ENCODE measurements at regions not wholly inside any gene's neighbourhood (a gene's known extent, or its start where the extent isn't known, plus 50 kb on each side); places are given as distances from the start of the nearest gene placed in this dataset.
"Not testable (repeated sequence)": the region's sequence is repeated elsewhere in the genome, so short reads cannot be mapped to it uniquely, and the experiment has no call there.

- no peak overlapping the region for H3K27ac ChIP-seq
- no peak for TF ChIP-seq Cebpa-rat (IDR thresholded peaks at IDR 0.05)
Observed at GRCh38 chr10:108336836-108337235, 1172.3 kb upstream of the SORCS1 start.

DNA sequence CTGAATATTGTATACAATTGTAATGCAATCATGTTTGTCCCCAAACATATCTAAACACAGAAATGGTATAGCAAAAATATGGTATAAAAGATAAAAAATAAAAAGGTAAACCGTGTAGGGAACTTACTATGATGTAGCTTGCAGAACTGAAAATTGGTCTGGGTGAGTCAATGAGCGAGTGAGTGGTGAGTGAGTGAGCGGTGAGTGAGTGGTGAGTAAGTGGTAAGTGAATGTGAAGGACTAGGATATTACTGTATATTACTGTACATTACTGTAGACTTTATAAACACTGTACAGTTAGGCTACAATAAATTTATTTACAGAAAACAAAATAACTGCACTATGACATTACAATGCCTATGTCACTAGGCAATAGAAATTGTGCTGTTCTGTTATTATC is 1163.2 kb upstream of the SORCS1 start:
- H3K36me3 ChIP-seq: no peaks in the 10 kb centered on the region
- no peaks in the 10 kb centered on the region for H3K4me1 ChIP-seq
- H3K27ac ChIP-seq: no peak overlapping the region
- H3K4me3 ChIP-seq: no peak overlapping the region
- no peaks in the 10 kb centered on the region for H3K27me3 ChIP-seq
- no peaks in the 10 kb centered on the region for H4K20me1 ChIP-seq
- no peak overlapping the region for H3K4me2 ChIP-seq
- H3K9ac ChIP-seq: no peak overlapping the region
- no peaks in the 10 kb centered on the region for H3K9me3 ChIP-seq
- TF ChIP-seq Cebpa-rat (IDR thresholded peaks at IDR 0.05): no peak

More at GRCh38 chr10:108336836-108337235, 1172.3 kb upstream of the SORCS1 start:
- Histone ChIP-seq H3K36me3 (no peaks in the 10 kb centered on the region), H3K4me1 (no peaks in the 10 kb centered on the region), H3K9ac (no peak overlapping the region), H3K27me3 (no peaks in the 10 kb centered on the region), H3K4me3 (no peak overlapping the region), H4K20me1 (no peaks in the 10 kb centered on the region), H3K4me2 (no peak overlapping the region), H3K9me3 (no peaks in the 10 kb centered on the region)

- H4K20me1 ChIP-seq: no peaks in the 10 kb centered on the region
- no peak overlapping the region for H3K27ac ChIP-seq
- no peak overlapping the region for H3K9ac ChIP-seq
- no peaks in the 10 kb centered on the region for H3K27me3 ChIP-seq
- H3K4me2 ChIP-seq: no peak overlapping the region
- TF ChIP-seq Cebpa-rat (IDR thresholded peaks at IDR 0.05): no peak
- no peak overlapping the region for H3K4me3 ChIP-seq
- no peaks in the 10 kb centered on the region for H3K36me3 ChIP-seq
- no peaks in the 10 kb centered on the region for H3K4me1 ChIP-seq
- H3K9me3 ChIP-seq: no peaks in the 10 kb centered on the region
Observed at GRCh38 chr10:108323274-108323798, 1158.8 kb upstream of the SORCS1 start.

GRCh38 chr10:108319434-108320222 is 1155.1 kb upstream of the SORCS1 start:
- no peaks in the 10 kb centered on the region for H3K4me1 ChIP-seq

DNA sequence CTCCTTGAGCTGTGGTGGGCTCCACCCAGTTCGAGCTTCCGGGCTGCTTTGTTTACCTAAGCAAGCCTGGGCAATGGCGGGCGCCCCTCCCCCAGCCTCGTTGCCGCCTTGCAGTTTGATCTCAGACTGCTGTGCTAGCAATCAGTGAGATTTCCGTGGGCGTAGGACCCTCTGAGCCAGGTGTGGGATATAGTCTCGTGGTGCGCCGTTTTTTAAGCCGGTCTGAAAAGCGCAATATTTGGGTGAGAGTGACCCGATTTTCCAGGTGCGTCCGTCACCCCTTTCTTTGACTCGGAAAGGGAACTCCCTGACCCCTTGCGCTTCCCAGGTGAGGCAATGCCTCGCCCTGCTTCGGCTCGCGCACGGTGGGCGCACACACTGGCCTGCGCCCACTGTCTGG is 1151.1 kb upstream of the SORCS1 start:
- H3K4me2 ChIP-seq, H3K27ac ChIP-seq, H3K4me1 ChIP-seq, H3K9me3 ChIP-seq, H4K20me1 ChIP-seq, H3K9ac ChIP-seq, H3K36me3 ChIP-seq, H3K27me3 ChIP-seq, H3K4me3 ChIP-seq: not testable (repeated sequence)

More at GRCh38 chr10:108319434-108320222, 1155.1 kb upstream of the SORCS1 start:
- no peak overlapping the region for H3K9ac ChIP-seq
- no peaks in the 10 kb centered on the region for H4K20me1 ChIP-seq
- no peaks in the 10 kb centered on the region for H3K36me3 ChIP-seq
- H3K27ac ChIP-seq: no peak overlapping the region
- H3K27me3 ChIP-seq: no peaks in the 10 kb centered on the region
- no peaks in the 10 kb centered on the region for H3K9me3 ChIP-seq
- no peak for TF ChIP-seq Cebpa-rat (IDR thresholded peaks at IDR 0.05)
- no peak overlapping the region for H3K4me2 ChIP-seq
- H3K4me3 ChIP-seq: no peak overlapping the region

DNA sequence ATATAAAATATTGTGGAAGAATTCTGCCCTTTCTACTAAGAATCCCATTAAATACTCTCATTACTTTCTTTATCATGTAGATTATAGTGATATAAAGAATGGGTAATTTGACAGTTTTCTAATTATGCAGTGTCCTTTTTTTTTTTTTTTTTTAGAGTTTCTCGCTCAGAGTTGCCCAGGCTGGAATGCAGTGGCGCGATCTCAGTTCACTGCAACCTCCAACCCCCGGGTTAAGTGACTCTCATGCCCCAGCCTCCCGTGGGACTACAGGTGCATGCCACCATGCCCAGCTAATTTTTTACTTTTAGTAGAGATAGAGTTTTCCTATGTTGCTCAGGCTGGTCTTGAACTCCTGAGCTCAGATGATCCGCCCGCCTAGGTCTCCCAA is 1143.4 kb upstream of the SORCS1 start:
- TF ChIP-seq Cebpa-rat (IDR thresholded peaks at IDR 0.05): no peak
- Histone ChIP-seq H3K9me3 (no peaks in the 10 kb centered on the region), H3K9ac (no peak overlapping the region), H3K27me3 (no peaks in the 10 kb centered on the region), H4K20me1 (no peaks in the 10 kb centered on the region), H3K4me3 (no peak overlapping the region), H3K36me3 (no peaks in the 10 kb centered on the region), H3K4me2 (no peak overlapping the region), H3K27ac (no peak overlapping the region), H3K4me1 (no peaks in the 10 kb centered on the region)

- Histone ChIP-seq H3K27ac (no peak overlapping the region), H3K9ac (no peak overlapping the region), H3K27me3 (no peaks in the 10 kb centered on the region), H3K9me3 (no peaks in the 10 kb centered on the region), H3K36me3 (no peaks in the 10 kb centered on the region), H3K4me1 (no peaks in the 10 kb centered on the region), H3K4me3 (no peak overlapping the region), H3K4me2 (no peak overlapping the region), H4K20me1 (no peaks in the 10 kb centered on the region)
- no peak for TF ChIP-seq Cebpa-rat (IDR thresholded peaks at IDR 0.05)
Observed at GRCh38 chr10:108307250-108307924, 1142.9 kb upstream of the SORCS1 start.

DNA sequence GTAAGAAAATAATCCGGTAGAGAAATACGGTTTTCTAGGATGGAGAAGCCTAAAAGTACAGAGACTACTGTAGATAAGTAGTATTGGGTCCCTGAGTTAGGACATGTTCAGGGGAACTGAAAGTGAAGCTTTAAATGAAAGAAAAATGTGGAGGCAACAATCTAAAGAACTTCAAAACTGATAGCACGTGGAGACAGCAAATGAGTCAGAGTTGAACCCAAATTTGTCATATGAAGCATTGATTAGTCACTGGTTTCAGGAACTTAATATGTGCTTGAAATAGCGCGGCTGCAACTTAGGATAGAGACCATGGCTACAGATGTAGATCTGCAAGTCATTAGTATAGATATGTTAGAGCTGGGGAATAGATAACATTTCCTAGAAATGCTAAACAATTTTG is 1138.6 kb upstream of the SORCS1 start:
- H3K27ac ChIP-seq: no peak overlapping the region
- no peak for TF ChIP-seq Cebpa-rat (IDR thresholded peaks at IDR 0.05)
- no peak overlapping the region for H3K4me3 ChIP-seq
- no peaks in the 10 kb centered on the region for H3K4me1 ChIP-seq
- H3K36me3 ChIP-seq: no peaks in the 10 kb centered on the region
- H4K20me1 ChIP-seq: no peaks in the 10 kb centered on the region
- H3K27me3 ChIP-seq: no peaks in the 10 kb centered on the region
- H3K9me3 ChIP-seq: no peaks in the 10 kb centered on the region
- no peak overlapping the region for H3K9ac ChIP-seq
- no peak overlapping the region for H3K4me2 ChIP-seq

GRCh38 chr10:108301002-108301401 is 1136.5 kb upstream of the SORCS1 start:
- Histone ChIP-seq H3K36me3 (no peaks in the 10 kb centered on the region), H3K27me3 (no peaks in the 10 kb centered on the region), H3K4me2 (no peak overlapping the region), H3K27ac (no peak overlapping the region), H3K4me1 (no peaks in the 10 kb centered on the region), H3K9ac (no peak overlapping the region), H4K20me1 (no peaks in the 10 kb centered on the region), H3K4me3 (no peak overlapping the region), H3K9me3 (no peaks in the 10 kb centered on the region)
- no peak for TF ChIP-seq Cebpa-rat (IDR thresholded peaks at IDR 0.05)

GRCh38 chr10:108290823-108291222 is 1126.3 kb upstream of the SORCS1 start:
- Histone ChIP-seq H3K4me3 (no peak overlapping the region), H3K27ac (no peak overlapping the region), H4K20me1 (no peaks in the 10 kb centered on the region), H3K4me2 (no peak overlapping the region), H3K9me3 (no peaks in the 10 kb centered on the region; the same call in 1 of the 2 replicates), H3K4me1 (no peaks in the 10 kb centered on the region), H3K27me3 (no peaks in the 10 kb centered on the region), H3K36me3 (no peaks in the 10 kb centered on the region), H3K9ac (no peak overlapping the region)
- no peak for TF ChIP-seq Cebpa-rat (IDR thresholded peaks at IDR 0.05)
